GM19395 (cell line): ENCODE measurements at regions not wholly inside any gene's neighbourhood (a gene's known extent, or its start where the extent isn't known, plus 50 kb on each side); places are given as distances from the start of the nearest gene placed in this dataset.

Experiments
- ATAC-seq: cut with Tn5 transposase; IDR thresholded peaks from one replicate; pipeline ENCODE4 v1.9.1; 2021; ENCODE audit warnings: mild to moderate bottlenecking, moderate library complexity; ENCODE audit not compliant: unreplicated experiment

GRCh38 chr4:13840502-13841190, 213.1 kb upstream of the BOD1L1 start:
- no peak for ATAC-seq

DNA sequence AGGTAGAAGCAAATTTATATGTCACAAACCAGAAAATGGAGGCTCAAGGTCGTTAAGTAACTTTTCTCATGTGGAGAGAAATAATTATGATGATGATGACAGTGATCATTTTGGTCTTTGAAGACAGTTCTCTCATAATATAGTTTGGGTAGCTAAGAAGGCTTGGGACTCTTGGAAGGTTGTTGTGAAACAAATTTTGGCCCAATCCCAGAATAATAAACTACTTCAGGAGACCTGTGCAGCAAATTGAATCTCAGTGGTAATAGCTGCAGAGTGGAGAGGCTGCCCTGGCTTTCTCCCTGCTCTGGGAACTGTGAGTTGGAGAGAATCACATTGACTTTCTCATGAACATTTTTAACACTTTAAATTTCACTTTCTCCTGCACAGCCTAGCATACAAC, 217.2 kb upstream of the BOD1L1 start:
- ATAC-seq, result no peak

DNA sequence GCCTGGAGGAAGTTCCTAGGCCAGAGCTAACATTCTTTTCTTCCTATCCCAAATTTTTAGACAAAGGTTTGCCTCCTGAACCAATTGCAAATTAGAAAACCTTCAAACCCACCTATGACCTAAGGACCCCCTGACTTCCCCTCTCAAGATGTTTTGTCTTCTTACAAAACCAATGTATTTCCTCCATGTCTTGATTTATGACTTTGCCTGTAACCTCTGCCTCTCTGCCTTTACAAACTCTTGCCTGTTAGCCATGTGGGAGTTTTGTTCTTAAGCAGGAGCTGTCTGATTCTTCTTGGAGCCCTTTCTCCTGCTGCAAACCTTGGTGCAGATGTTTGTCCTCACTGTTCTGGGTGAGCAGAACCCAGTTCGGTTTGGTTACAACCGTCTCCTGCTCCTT, 222.3 kb upstream of the BOD1L1 start:
- no peak for ATAC-seq

GRCh38 chr4:13851085-13851940, 223.8 kb upstream of the BOD1L1 start:
- ATAC-seq, result no peak

DNA sequence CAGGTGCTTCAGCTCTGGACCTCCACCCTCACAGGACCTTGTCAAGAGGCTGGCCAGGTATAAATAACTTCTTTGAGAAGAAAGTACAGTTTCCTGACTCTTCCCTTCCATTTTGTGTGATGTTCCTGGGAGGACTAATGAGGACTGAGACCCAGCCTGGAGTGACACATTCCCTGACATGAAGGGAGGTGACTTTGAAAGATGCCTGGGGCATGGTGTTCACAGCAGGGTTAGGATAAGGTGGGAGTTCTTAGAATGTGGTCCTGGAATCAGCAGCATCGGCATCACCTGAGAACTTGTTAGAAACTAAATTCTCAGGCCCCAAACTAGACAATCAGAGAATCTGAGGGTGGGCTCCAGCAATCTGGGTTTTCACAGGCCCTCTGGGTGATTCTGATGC, 224.9 kb upstream of the BOD1L1 start:
- no peak for ATAC-seq

GRCh38 chr4:13856387-13856786, 228.9 kb upstream of the BOD1L1 start:
- ATAC-seq, result no peak

- ATAC-seq, result no peak
Measured at GRCh38 chr4:13857397-13857796, 229.9 kb upstream of the BOD1L1 start.

DNA sequence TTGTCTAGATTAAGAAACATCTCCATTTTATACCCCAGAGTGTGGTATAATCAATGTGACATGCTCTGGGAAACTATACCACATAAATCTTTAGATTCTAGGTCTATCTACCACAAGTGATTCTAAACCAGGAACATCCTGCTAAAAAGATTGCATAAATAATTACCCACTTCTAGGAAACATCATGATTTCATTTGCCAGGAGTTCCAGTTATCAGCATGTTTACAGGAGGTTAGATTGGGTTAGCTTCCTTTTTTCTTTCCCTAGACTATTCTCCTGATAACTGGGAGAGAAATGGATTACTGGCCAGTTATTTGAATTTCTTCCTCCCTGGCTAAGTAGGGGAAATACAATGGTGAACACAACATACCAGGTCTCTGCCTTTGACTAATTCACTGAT, 230.3 kb upstream of the BOD1L1 start:
- ATAC-seq, result no peak

GRCh38 chr4:13859423-13859822, 231.9 kb upstream of the BOD1L1 start:
- no peak for ATAC-seq

GRCh38 chr4:13860126-13860525, 232.6 kb upstream of the BOD1L1 start:
- no peak for ATAC-seq

DNA sequence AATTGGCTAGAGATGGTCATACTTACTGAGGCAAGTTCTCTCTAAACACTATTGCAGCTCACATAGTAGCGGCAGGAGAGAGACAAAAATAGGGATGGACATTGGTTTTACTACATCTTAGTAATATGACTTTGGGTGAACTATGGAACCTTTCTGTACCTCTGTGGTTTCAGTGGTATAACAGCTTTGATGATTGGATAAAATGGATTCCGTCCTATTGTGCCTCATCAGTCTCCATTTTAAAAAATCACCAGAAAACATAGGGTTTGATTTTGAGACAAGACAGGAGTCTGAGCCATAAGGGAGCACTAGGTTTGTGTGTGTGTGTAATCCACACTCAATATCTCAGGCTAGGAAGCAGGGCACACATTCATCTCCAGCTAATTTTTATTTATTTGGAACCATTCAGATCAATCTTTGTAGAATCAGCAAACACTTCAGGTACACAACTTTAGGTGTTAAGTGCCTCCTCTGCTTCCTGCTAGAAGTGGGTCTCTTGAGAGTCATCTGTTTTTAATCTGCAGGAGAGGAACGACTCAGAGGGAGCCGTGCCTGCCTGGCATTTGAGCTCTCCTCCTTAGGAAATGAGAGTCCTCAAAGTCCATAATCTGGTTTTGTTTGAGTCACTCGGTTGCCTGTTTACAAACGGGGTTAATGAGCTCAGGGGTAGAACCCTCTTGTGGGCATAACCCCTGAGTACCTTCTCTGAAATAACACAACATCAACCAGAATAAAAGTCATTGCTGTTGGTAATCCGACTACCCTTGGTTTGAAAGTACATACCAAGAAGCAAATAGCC, 238.5 kb upstream of the BOD1L1 start:
- no peak for ATAC-seq

GRCh38 chr4:13866881-13867280, 239.4 kb upstream of the BOD1L1 start:
- ATAC-seq, result no peak

DNA sequence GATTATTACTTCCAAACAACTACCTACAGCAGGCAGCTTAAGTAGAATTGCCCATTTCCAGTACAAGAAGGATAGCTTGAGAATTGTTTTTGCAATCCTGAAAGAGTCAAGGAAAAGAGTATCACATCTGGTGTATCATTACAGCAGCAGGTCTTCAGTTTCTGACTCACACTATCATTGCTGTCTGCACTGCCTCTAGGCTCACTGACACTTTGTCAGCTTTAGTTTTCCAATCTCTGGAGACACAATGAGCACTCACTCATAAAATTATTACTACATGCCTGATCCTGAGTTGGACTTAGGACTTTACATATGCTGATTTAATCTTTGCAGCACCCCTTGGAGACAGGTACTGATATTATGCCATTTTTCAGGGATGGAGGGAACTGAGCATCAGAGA, 244.6 kb upstream of the BOD1L1 start:
- no peak for ATAC-seq

DNA sequence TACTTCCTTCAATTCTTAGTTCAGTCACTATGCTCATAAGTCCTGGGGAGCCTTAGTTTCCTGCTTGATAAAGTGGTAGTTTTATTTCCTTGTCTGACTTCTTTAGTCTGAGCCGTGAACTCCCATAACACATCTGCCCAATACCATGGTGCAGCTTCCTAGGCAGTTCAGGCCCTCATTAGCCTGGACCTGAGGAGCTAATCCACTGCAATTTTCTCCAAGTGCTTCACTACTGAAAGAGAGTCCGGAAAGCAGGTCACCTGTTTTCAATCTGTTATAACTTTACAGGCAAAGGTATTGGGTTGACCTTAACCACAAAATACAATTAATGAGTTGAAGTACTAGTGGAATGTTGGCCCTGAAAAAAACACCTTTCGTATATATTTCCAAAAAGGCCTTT, 245.4 kb upstream of the BOD1L1 start:
- no peak for ATAC-seq

DNA sequence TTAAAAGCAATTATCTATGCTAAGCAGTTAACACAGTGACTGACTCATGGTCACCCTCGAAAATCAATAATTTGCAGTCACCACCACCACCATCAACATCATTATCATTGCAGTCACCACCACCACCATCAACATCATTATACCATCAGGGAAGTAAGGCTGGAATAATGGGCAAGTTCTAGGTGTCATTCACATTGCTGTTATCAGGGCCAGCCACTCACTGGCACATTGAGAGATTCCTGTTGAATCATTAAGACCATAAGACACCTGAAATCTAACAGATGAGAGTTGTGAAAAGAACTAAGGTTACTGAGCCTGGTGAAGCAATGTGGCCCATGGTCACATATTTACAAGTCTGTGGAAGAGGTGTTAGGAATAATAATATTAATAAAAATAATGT, 247.7 kb upstream of the BOD1L1 start:
- ATAC-seq, result no peak

GRCh38 chr4:13876131-13876530, 248.6 kb upstream of the BOD1L1 start:
- no peak for ATAC-seq

DNA sequence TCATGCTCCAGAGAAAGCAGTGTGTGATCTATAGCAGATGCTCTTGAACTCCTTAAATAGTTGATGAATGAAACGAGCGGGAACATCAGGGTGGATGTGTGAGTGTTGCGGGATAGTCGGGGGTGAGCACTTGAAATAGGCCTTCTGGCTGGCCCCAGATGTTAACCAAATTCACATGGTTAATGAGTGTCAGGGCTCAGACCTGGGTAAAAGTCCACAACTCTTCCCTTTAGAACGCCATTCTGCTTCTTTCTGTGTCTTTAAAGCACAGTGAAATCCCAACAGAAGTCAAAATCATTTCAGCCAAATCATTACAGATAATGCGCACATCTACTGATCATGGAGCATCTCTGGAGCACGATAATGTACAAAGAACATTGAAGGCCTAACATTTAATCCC, 249.4 kb upstream of the BOD1L1 start:
- ATAC-seq, result no peak

- ATAC-seq, result no peak
Measured at GRCh38 chr4:13877626-13878025, 250.1 kb upstream of the BOD1L1 start.

- ATAC-seq, result no peak
Measured at GRCh38 chr4:13881892-13882291, 254.4 kb upstream of the BOD1L1 start.

DNA sequence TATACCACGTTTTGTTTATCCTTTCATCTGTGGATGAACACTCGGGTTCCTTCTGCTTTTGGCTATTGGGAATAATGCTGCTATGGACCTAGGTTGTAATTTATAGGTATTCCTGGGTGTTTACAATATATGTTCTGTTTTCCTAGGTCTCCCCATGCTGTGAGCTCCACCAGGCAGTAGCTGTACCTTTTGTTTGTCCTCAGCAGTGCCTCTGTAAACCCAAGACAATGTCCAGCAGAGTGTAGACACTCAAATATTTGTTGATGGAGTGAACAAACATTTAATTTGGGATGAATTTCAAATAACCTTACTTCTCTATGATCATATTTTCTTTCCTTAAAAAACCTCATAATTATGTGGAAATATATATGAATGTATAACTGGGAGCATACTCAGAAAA, 259.5 kb upstream of the BOD1L1 start:
- ATAC-seq, result no peak

DNA sequence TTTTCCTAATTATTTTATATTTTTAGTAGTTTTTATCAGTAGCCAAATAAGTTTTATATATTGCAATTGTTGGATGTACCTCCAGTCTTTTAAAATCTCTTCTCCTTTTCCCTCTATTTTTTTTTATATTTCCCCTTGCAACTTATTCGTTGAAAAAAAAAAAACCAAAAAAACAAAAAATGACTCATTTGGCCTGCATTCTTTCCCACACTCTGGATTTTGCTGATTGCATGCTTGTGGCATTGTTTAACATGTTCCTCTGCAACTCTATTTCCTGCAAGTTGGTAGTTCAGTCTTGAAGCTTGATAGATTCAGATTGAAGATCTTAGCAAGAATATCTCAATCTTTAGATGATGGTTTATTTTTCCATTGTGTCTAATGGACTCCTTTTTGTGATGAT, 260.6 kb upstream of the BOD1L1 start:
- ATAC-seq, result no peak

DNA sequence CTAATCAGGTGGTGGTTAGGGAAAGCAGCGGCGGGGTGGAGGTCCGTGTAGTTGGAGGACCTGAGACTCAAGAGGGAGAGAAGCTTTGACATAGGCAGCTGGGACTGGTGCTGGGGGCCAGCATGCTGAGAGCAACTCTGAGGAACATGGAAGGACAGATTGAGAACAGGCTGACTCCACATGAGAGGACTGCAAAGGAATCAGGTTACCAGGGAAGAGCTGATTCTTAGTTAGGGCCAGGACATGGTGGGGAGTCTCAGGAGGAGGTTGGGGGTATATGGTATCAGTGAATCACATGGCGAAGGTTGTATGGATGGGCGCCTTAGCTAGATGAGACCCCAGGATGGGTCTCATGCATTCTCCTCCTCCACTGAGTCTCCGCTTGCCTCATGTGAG, 264.0 kb upstream of the BOD1L1 start:
- ATAC-seq, result no peak
